MM.1S (cell line): ENCODE measurements at regions not wholly inside any gene's neighbourhood (a gene's known extent, or its start where the extent isn't known, plus 50 kb on each side); places are given as distances from the start of the nearest gene placed in this dataset.

Experiments used
- DNase-seq: peaks from one replicate; pipeline ENCODE4 v3.0.0-alpha.2; 2015
- H2AFZ ChIP-seq: fragments of 300-600 bp; sonication (generic); 2 replicates; pipeline ENCODE4 v1.6.0; 2016; ENCODE audit warnings: antibody characterized with exemption, low read length
- H3F3A ChIP-seq: fragments of 300-600 bp; sonication (generic); 2 replicates; pipeline ENCODE4 v1.6.1; 2016; ENCODE audit warnings: mild to moderate bottlenecking, antibody characterized with exemption, low read length, moderate library complexity, mixed read lengths; ENCODE audit not compliant: insufficient read depth
- H3K27ac ChIP-seq: fragments of 300-600 bp; sonication (generic); 2 replicates; pipeline ENCODE4 v1.5.1; 2016; ENCODE audit warnings: mild to moderate bottlenecking, low read length
- H3K27me3 ChIP-seq: fragments of 300-600 bp; sonication (generic); replicated peaks from 2 replicates; pipeline ENCODE4 v1.6.0; 2016; ENCODE audit warnings: low read length; ENCODE audit not compliant: insufficient read depth
- H3K36me3 ChIP-seq: fragments of 300-600 bp; sonication (generic); replicated peaks from 2 replicates; pipeline ENCODE4 v1.6.1; 2016; ENCODE audit warnings: mild to moderate bottlenecking, low read length, mixed read lengths; ENCODE audit not compliant: insufficient read depth
- H3K4me1 ChIP-seq: fragments of 300-600 bp; sonication (generic); 2 replicates; pipeline ENCODE4 v1.6.1; 2016; ENCODE audit warnings: low read length, mixed read lengths
- H3K4me2 ChIP-seq: fragments of 300-600 bp; sonication (generic); 2 replicates; pipeline ENCODE4 v1.6.0; 2016; ENCODE audit warnings: low read depth, low read length
- H3K4me3 ChIP-seq: fragments of 300-600 bp; sonication (generic); 2 replicates; pipeline ENCODE4 v1.5.1; 2016; ENCODE audit warnings: low read length, mixed read lengths
- H3K79me2 ChIP-seq: fragments of 300-600 bp; sonication (generic); 2 replicates; pipeline ENCODE4 v1.6.1; 2016; ENCODE audit warnings: mixed run types, low read length, mixed read lengths
- H3K9ac ChIP-seq: fragments of 300-600 bp; sonication (generic); 2 replicates; pipeline ENCODE4 v1.6.1; 2016; ENCODE audit warnings: low read length, mixed read lengths
- H3K9me2 ChIP-seq: fragments of 300-600 bp; sonication (generic); replicated peaks from 2 replicates; pipeline ENCODE4 v1.6.1; 2016; ENCODE audit warnings: mild to moderate bottlenecking, low read length, mixed read lengths; ENCODE audit not compliant: insufficient read depth
- H3K9me3 ChIP-seq: fragments of 300-600 bp; sonication (generic); replicated peaks from 2 replicates; pipeline ENCODE4 v1.6.1; 2016; ENCODE audit warnings: mild to moderate bottlenecking, low read length, mixed read lengths; ENCODE audit not compliant: insufficient read depth
- H4K20me1 ChIP-seq: fragments of 300-600 bp; sonication (generic); 2 replicates; pipeline ENCODE4 v1.6.1; 2016; ENCODE audit warnings: mild to moderate bottlenecking, low read length, moderate library complexity, mixed read lengths; ENCODE audit not compliant: insufficient read depth
- CTCF ChIP-seq: fragments of 300-600 bp; sonication (generic); IDR thresholded peaks from 2 replicates; pipeline ENCODE4 v1.5.1; 2016; ENCODE audit warnings: antibody characterized with exemption, low read length, mixed read lengths
- EZH2 ChIP-seq: fragments of 300-600 bp; sonication (generic); optimal IDR thresholded peaks from 2 replicates; pipeline ENCODE3; 2017; ENCODE audit warnings: low read depth, mild to moderate bottlenecking, antibody characterized with exemption, low read length, mixed read lengths
- EZH2phosphoT487 ChIP-seq: fragments of 300-600 bp; sonication (generic); IDR thresholded peaks from 2 replicates; pipeline ENCODE4 v1.6.1; 2018; ENCODE audit warnings: antibody characterized with exemption, low read length

DNA sequence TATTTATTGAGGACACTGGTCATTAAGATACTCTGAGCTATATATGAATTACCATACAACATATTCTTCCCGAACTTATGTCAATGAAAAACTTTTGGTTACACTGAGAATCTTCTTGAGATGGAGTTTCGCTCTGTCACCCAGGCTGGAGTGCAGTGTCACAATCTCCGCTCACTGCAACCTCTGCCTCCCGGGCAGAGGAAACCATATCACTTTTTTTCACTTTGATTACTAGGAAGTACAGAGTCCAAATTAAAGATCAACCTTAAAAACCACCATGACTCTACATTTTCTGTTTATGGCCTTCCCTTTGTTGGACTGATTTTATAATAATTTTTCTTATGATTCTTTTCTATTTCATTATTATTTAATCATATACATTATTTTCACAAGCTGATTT lies 336.5 kb downstream of the FSCB start:
- Histone ChIP-seq H3F3A (no peaks in the 10 kb centered on the region), H3K4me1 (no peaks in the 10 kb centered on the region), H3K4me2 (no peak overlapping the region), H3K4me3 (no peak overlapping the region), H4K20me1 (no peaks in the 10 kb centered on the region), H3K36me3 (no peaks in the 10 kb centered on the region), H3K27ac (no peak overlapping the region), H3K9ac (no peak overlapping the region), H3K27me3 (no peaks in the 10 kb centered on the region), H3K79me2 (no peaks in the 10 kb centered on the region), H3K9me2 (no peaks in the 10 kb centered on the region), H3K9me3 (no peaks in the 10 kb centered on the region), H2AFZ (no peak overlapping the region)
- no peak for DNase-seq
- no peak for TF ChIP-seq CTCF
- no peak for TF ChIP-seq EZH2phosphoT487
- no peak for TF ChIP-seq EZH2

DNA sequence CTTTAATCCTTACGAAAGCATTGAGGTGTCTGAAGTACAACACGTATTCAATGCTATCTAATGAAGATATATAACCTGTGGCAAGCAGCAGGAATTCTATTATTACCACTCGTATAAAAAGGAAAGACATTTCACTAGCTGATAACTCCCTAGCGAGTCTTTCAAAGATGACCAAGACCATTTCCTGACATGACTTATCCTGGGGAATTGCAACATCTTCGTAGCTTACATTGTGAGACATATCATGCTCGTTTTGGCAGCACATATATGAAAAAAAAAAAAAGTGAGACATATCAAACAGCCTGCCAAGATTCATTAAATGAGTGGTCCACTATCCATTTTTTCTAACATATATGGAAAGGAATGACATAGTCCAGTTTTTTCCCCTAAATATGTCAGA lies 337.0 kb downstream of the FSCB start:
- Histone ChIP-seq H3K9me3 (no peaks in the 10 kb centered on the region), H3K36me3 (no peaks in the 10 kb centered on the region), H3K9me2 (no peaks in the 10 kb centered on the region), H3F3A (no peaks in the 10 kb centered on the region), H3K27me3 (no peaks in the 10 kb centered on the region), H3K4me3 (no peak overlapping the region), H3K27ac (no peak overlapping the region), H3K79me2 (no peaks in the 10 kb centered on the region), H3K4me1 (no peaks in the 10 kb centered on the region), H3K9ac (no peak overlapping the region), H4K20me1 (no peaks in the 10 kb centered on the region), H3K4me2 (no peak overlapping the region), H2AFZ (no peak overlapping the region)
- no peak for TF ChIP-seq EZH2phosphoT487
- TF ChIP-seq EZH2: no peak
- no peak for TF ChIP-seq CTCF
- no peak for DNase-seq

DNA sequence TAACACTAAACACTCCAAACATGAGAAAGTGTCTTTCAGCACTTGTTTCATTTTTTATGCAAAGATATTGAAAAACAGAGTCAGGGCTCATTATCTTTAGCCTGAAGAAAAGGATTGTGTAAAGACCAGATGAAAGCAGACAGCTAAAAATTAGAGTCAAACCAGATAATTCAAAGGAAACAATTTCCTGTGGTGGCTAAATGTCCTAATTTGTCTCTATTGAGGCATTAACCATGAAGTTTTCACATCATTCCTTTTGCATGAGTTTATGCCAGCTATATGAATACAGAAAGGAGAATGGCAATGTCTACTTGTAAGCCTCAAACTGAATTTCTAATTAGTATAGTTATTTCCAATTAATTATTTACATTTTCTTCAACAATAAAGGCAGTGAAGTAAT lies 338.5 kb downstream of the FSCB start:
- H3K9me2 ChIP-seq: no peaks in the 10 kb centered on the region
- H3K9ac ChIP-seq: no peak overlapping the region
- TF ChIP-seq EZH2phosphoT487 (no peak), CTCF (no peak), EZH2 (no peak)
- H3K4me3 ChIP-seq: no peak overlapping the region
- H3K27ac ChIP-seq: no peak overlapping the region
- no peaks in the 10 kb centered on the region for H3K79me2 ChIP-seq
- H3K9me3 ChIP-seq: no peaks in the 10 kb centered on the region
- no peak overlapping the region for H2AFZ ChIP-seq
- H3K36me3 ChIP-seq: no peaks in the 10 kb centered on the region
- H4K20me1 ChIP-seq: no peaks in the 10 kb centered on the region
- H3K27me3 ChIP-seq: no peaks in the 10 kb centered on the region
- no peak overlapping the region for H3K4me2 ChIP-seq
- DNase-seq: no peak
- H3K4me1 ChIP-seq: no peaks in the 10 kb centered on the region
- no peaks in the 10 kb centered on the region for H3F3A ChIP-seq

DNA sequence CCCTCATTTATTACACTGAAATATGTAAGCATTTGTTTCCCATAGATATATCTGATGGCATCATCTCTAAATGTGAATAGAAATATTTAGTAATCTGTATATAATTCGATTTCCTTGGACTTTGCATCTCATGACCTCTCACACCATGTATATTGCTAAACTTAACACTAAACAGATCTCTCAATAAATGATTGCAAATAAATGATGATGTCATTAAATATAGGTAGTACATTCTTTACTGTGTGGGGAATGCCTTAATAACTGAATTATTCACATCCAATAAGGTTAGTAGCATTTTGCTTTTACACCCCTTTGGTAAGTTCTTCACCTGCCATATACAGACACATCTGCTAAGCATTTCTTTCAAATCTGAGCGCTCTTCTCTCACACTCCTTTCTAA lies 340.5 kb downstream of the FSCB start:
- Histone ChIP-seq H3K27me3 (no peaks in the 10 kb centered on the region), H3K9me2 (no peaks in the 10 kb centered on the region), H3K79me2 (no peaks in the 10 kb centered on the region), H3K27ac (no peak overlapping the region), H3K4me2 (no peak overlapping the region), H3F3A (no peaks in the 10 kb centered on the region), H3K9me3 (no peaks in the 10 kb centered on the region), H2AFZ (no peak overlapping the region), H4K20me1 (no peaks in the 10 kb centered on the region), H3K4me3 (no peak overlapping the region), H3K36me3 (no peaks in the 10 kb centered on the region), H3K4me1 (no peaks in the 10 kb centered on the region), H3K9ac (no peak overlapping the region)
- no peak for DNase-seq
- TF ChIP-seq EZH2phosphoT487 (no peak), EZH2 (no peak), CTCF (no peak)
